ENCODE measurements at regions not wholly inside any gene's neighbourhood (a gene's known extent, or its start where the extent isn't known, plus 50 kb on each side); places are given as distances from the start of the nearest gene placed in this dataset.

DNA sequence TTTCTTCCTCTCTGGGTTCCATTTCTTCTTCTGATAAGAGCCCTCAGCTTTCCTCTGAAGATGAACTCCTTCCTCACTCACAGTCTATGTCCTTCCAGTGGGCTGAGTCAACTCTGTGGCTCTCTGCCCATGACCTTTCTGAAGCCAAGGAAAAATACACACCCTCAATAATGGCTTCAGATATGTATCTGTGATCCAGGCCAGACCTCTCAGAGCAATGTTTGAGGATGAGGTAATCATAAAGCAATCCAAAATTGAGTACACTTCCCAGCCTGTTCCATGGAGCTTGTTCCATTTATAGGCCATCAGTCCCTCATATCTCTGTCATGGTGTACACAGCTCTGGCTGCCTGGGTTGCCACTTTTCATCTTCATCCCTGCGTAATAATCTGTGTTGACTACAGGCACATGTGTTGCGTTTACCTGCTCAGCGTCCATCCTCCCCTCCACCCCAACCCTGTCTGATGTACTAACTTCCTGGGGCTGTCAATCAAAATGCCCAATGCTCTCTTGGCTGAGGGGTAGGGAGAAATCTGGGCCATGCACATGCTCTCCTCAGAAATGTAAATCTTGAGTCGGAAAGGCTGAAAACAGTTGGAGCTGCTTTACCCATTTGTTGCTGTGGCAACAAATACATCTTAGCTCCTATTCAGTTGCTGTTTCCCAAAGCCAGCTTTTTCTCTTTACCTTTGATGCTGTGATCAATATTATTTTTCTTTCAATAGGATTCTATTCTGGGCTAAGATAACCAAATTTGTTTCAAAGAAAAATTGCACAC, 377.8 kb upstream of the TMEM132C start:
- no peak for TF ChIP-seq EZH2 (IDR thresholded peaks at IDR 0.05; ENCODE audit: borderline replicate concordance, insufficient read depth, low read depth, low read length, poor library complexity, severe bottlenecking)
- TF ChIP-seq, protein P1, sequence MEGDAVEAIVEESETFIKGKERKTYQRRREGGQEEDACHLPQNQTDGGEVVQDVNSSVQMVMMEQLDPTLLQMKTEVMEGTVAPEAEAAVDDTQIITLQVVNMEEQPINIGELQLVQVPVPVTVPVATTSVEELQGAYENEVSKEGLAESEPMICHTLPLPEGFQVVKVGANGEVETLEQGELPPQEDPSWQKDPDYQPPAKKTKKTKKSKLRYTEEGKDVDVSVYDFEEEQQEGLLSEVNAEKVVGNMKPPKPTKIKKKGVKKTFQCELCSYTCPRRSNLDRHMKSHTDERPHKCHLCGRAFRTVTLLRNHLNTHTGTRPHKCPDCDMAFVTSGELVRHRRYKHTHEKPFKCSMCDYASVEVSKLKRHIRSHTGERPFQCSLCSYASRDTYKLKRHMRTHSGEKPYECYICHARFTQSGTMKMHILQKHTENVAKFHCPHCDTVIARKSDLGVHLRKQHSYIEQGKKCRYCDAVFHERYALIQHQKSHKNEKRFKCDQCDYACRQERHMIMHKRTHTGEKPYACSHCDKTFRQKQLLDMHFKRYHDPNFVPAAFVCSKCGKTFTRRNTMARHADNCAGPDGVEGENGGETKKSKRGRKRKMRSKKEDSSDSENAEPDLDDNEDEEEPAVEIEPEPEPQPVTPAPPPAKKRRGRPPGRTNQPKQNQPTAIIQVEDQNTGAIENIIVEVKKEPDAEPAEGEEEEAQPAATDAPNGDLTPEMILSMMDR (IDR thresholded peaks at IDR 0.05) = no peak
- WGBS (ENCODE audit: insufficient coverage) = no CpG with 5 or more reads among the region's 4 CpGs
- H3K4me2 ChIP-seq (replicated peaks; ENCODE audit: low read depth, low read length, poor library complexity, severe bottlenecking) = no peak overlapping the region
- peaks cover 6% of the 10 kb centered on the region for H3K9me3 Mint-ChIP-seq (ENCODE audit: insufficient read depth)
- no peak overlapping the region for H3K27ac Mint-ChIP-seq
- intact Hi-C loops (cut with micrococcal nuclease) = no loop called here
- no peaks in the 10 kb centered on the region for H3K4me1 Mint-ChIP-seq
- no peak overlapping the region for H3K4me3 ChIP-seq (ENCODE audit: control extremely low read depth in 1 of 5, extremely low read depth in 1 of 5, insufficient read depth in 1 of 5, low read depth in 2 of 5, low read length in 4 of 5)
- ChIA-PET CTCF (no interaction called here), POLR2A (no interaction called here)
- H3K9me3 ChIP-seq (ENCODE audit: control extremely low read depth in 1 of 3, control insufficient read depth in 2 of 3, insufficient read depth in 1 of 3, low read length in 2 of 3) = no peaks in the 10 kb centered on the region
- no peak overlapping the region for H3K9ac ChIP-seq (ENCODE audit: low read length)
- H2AFZ ChIP-seq (ENCODE audit: insufficient read depth, low read depth, low read length, poor library complexity, severe bottlenecking) = no peak overlapping the region
- H3K27me3 ChIP-seq (replicated peaks in 1 of 4; ENCODE audit: control extremely low read depth in 1 of 4, control insufficient read depth in 3 of 4, insufficient read depth in 4 of 4, low read length in 3 of 4) = no peaks in the 10 kb centered on the region
- DNase-seq = no peak
- ATAC-seq (ENCODE audit: low read depth) = no peak
- no peaks in the 10 kb centered on the region for H3K4me1 ChIP-seq (ENCODE audit: control insufficient read depth in 2 of 2, insufficient read depth in 2 of 2, low read length in 2 of 2)
- H3K79me2 ChIP-seq (ENCODE audit: control insufficient read depth, insufficient read depth, low read length) = no peaks in the 10 kb centered on the region
- no peaks in the 10 kb centered on the region for H3K27me3 Mint-ChIP-seq
- H4K20me1 ChIP-seq (ENCODE audit: control insufficient read depth, insufficient read depth, low read length, poor library complexity, severe bottlenecking) = no peaks in the 10 kb centered on the region
- no peak overlapping the region for H3K4me3 Mint-ChIP-seq
- H3K27ac ChIP-seq (ENCODE audit: low read length in 2 of 2) = no peak overlapping the region
- no peaks in the 10 kb centered on the region for H3K36me3 ChIP-seq (replicated peaks in 1 of 2; ENCODE audit: control extremely low read depth in 1 of 2, control insufficient read depth in 1 of 2, extremely low read depth in 1 of 2, insufficient read depth in 2 of 2, low read length in 1 of 2)

- Histone ChIP-seq H3K27me3 (replicated peaks in 1 of 4; ENCODE audit: control extremely low read depth in 1 of 4, control insufficient read depth in 3 of 4, insufficient read depth in 4 of 4, low read length in 3 of 4) (no peaks in the 10 kb centered on the region), H3K9ac (ENCODE audit: low read length) (no peak overlapping the region), H3K9me3 (ENCODE audit: control extremely low read depth in 1 of 3, control insufficient read depth in 2 of 3, insufficient read depth in 1 of 3, low read length in 2 of 3) (peaks cover 0 to 3% (median 0%) of the 10 kb centered on the region in 3 donors), H3K79me2 (ENCODE audit: control insufficient read depth, insufficient read depth, low read length) (no peaks in the 10 kb centered on the region), H4K20me1 (ENCODE audit: control insufficient read depth, insufficient read depth, low read length, poor library complexity, severe bottlenecking) (no peaks in the 10 kb centered on the region), H3K4me3 (ENCODE audit: control extremely low read depth in 1 of 5, extremely low read depth in 1 of 5, insufficient read depth in 1 of 5, low read depth in 2 of 5, low read length in 4 of 5) (no peak overlapping the region), H3K36me3 (replicated peaks in 1 of 2; ENCODE audit: control extremely low read depth in 1 of 2, control insufficient read depth in 1 of 2, extremely low read depth in 1 of 2, insufficient read depth in 2 of 2, low read length in 1 of 2) (no peaks in the 10 kb centered on the region), H3K4me2 (replicated peaks; ENCODE audit: low read depth, low read length, poor library complexity, severe bottlenecking) (no peak overlapping the region), H2AFZ (ENCODE audit: insufficient read depth, low read depth, low read length, poor library complexity, severe bottlenecking) (no peak overlapping the region), H3K27ac (ENCODE audit: low read length in 2 of 2) (no peak overlapping the region), H3K4me1 (ENCODE audit: control insufficient read depth in 2 of 2, insufficient read depth in 2 of 2, low read length in 2 of 2) (no peaks in the 10 kb centered on the region)
- no peak for TF ChIP-seq EZH2 (IDR thresholded peaks at IDR 0.05; ENCODE audit: borderline replicate concordance, insufficient read depth, low read depth, low read length, poor library complexity, severe bottlenecking)
- TF ChIP-seq, protein P1 (IDR thresholded peaks at IDR 0.05) = no peak
- intact Hi-C loops (cut with micrococcal nuclease) = no loop called here
- ATAC-seq (ENCODE audit: low read depth) (no peak), DNase-seq (no peak)
- Mint-ChIP-seq H3K9me3 (ENCODE audit: insufficient read depth) (peaks cover 6% of the 10 kb centered on the region), H3K4me1 (no peaks in the 10 kb centered on the region), H3K27ac (no peak overlapping the region), H3K4me3 (no peak overlapping the region), H3K27me3 (no peaks in the 10 kb centered on the region)
- 75% methylated on average over 7 of the region's 8 CpGs for WGBS (ENCODE audit: insufficient coverage)
- CTCF ChIA-PET = no interaction called here
- POLR2A ChIA-PET = no interaction called here
Measured at GRCh38 chr12:127893895-127894609, 372.9 kb upstream of the TMEM132C start.

Data from B cell (primary cell).